ENCODE measurements at regions not wholly inside any gene's neighbourhood (a gene's known extent, or its start where the extent isn't known, plus 50 kb on each side); places are given as distances from the start of the nearest gene placed in this dataset.

GRCh38 chr11:69887841-69888427 is 68.7 kb upstream of the FGF3 start:
- TF ChIP-seq GATA2 (IDR thresholded peaks at IDR 0.05; ENCODE audit: low read depth, low read length) (no peak), GATA3 (IDR thresholded peaks at IDR 0.05; ENCODE audit: low read depth, low read length) (no peak)
